ENCODE measurements at regions not wholly inside any gene's neighbourhood (a gene's known extent, or its start where the extent isn't known, plus 50 kb on each side); places are given as distances from the start of the nearest gene placed in this dataset.

DNA sequence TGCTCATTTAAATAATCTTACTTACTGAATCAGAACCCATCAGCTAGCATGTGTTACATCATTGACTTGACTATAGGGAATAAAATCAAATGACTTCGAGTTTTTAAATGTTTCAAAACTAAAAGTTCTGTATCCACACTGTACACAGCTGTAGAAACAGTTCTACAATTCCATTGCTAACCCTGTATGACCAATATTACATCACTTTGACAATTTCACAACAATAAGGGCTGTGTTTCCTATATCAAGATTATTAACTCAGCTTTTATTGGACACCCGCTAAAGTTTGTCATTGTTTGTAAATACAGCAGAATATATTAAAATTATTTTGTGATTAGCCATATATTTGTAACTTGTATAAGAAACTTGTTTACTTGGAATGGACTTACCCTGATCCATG is 540.8 kb downstream of the PRELID2 start:
- TF ChIP-seq POLR2A (IDR thresholded peaks at IDR 0.05) = no peak
- TF ChIP-seq, protein P1, sequence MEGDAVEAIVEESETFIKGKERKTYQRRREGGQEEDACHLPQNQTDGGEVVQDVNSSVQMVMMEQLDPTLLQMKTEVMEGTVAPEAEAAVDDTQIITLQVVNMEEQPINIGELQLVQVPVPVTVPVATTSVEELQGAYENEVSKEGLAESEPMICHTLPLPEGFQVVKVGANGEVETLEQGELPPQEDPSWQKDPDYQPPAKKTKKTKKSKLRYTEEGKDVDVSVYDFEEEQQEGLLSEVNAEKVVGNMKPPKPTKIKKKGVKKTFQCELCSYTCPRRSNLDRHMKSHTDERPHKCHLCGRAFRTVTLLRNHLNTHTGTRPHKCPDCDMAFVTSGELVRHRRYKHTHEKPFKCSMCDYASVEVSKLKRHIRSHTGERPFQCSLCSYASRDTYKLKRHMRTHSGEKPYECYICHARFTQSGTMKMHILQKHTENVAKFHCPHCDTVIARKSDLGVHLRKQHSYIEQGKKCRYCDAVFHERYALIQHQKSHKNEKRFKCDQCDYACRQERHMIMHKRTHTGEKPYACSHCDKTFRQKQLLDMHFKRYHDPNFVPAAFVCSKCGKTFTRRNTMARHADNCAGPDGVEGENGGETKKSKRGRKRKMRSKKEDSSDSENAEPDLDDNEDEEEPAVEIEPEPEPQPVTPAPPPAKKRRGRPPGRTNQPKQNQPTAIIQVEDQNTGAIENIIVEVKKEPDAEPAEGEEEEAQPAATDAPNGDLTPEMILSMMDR (IDR thresholded peaks at IDR 0.05) = no peak
- TF ChIP-seq POLR2AphosphoS5 (IDR thresholded peaks at IDR 0.05; ENCODE audit: insufficient read depth in 1 of 2, low read depth in 1 of 2) = no peak

All from vagina (tissue), 2 donors.